GM23248 (cell line): ENCODE measurements at regions not wholly inside any gene's neighbourhood (a gene's known extent, or its start where the extent isn't known, plus 50 kb on each side); places are given as distances from the start of the nearest gene placed in this dataset.

Experiments used
- DNase-seq: peaks from one replicate; pipeline ENCODE4 v3.0.0-alpha.2; 2015
- H2AFZ ChIP-seq: fragments of 200-600 bp; sonication (generic); 2 replicates; pipeline ENCODE4 v1.6.1; 2016; ENCODE audit warnings: antibody characterized with exemption
- H3F3A ChIP-seq: fragments of 200-600 bp; sonication (generic); 2 replicates; pipeline ENCODE4 v1.6.1; 2016; ENCODE audit warnings: mild to moderate bottlenecking, antibody characterized with exemption, mixed run types; ENCODE audit not compliant: insufficient read depth
- H3K27ac ChIP-seq: fragments of 200-600 bp; sonication (generic); 2 replicates; pipeline ENCODE4 v1.5.1; 2016; ENCODE audit warnings: mild to moderate bottlenecking
- H3K27me3 ChIP-seq: fragments of 200-600 bp; sonication (generic); replicated peaks from 2 replicates; pipeline ENCODE4 v1.6.1; 2016; ENCODE audit warnings: mild to moderate bottlenecking; ENCODE audit not compliant: insufficient read depth
- H3K36me3 ChIP-seq: fragments of 200-600 bp; sonication (generic); 2 replicates; pipeline ENCODE4 v1.6.1; 2016; ENCODE audit warnings: low read depth, mild to moderate bottlenecking
- H3K4me1 ChIP-seq: fragments of 200-600 bp; sonication (generic); 2 replicates; pipeline ENCODE4 v1.6.1; 2016; ENCODE audit warnings: mild to moderate bottlenecking; ENCODE audit not compliant: insufficient read depth
- H3K4me2 ChIP-seq: fragments of 200-600 bp; sonication (generic); one replicate; pipeline ENCODE4 v1.6.1; 2016; ENCODE audit warnings: mild to moderate bottlenecking; ENCODE audit not compliant: unreplicated experiment
- H3K4me3 ChIP-seq: fragments of 200-600 bp; sonication (generic); 2 replicates; pipeline ENCODE4 v1.5.1; 2016; ENCODE audit warnings: mild to moderate bottlenecking
- H3K79me2 ChIP-seq: fragments of 200-600 bp; sonication (generic); 2 replicates; pipeline ENCODE4 v1.6.1; 2016; ENCODE audit warnings: mild to moderate bottlenecking; ENCODE audit not compliant: insufficient read depth
- H3K9ac ChIP-seq: fragments of 200-600 bp; sonication (generic); 2 replicates; pipeline ENCODE4 v1.6.1; 2016; ENCODE audit warnings: mild to moderate bottlenecking
- H3K9me2 ChIP-seq: fragments of 200-600 bp; sonication (generic); 2 replicates; pipeline ENCODE4 v1.6.1; 2016; ENCODE audit warnings: mixed run types, mild to moderate bottlenecking, moderate library complexity; ENCODE audit not compliant: insufficient read depth
- H3K9me3 ChIP-seq: fragments of 200-600 bp; sonication (generic); one replicate; pipeline ENCODE4 v1.6.1; 2017; ENCODE audit warnings: low read depth
- H4K20me1 ChIP-seq: fragments of 200-600 bp; sonication (generic); 2 replicates; pipeline ENCODE4 v1.6.0; 2016; ENCODE audit not compliant: insufficient read depth
- EZH2 ChIP-seq: fragments of 200-600 bp; sonication (generic); IDR thresholded peaks from 2 replicates; pipeline ENCODE4 v1.6.1; 2018; ENCODE audit warnings: antibody characterized with exemption, mild to moderate bottlenecking; ENCODE audit not compliant: insufficient read depth, poor library complexity, severe bottlenecking
- EZH2phosphoT487 ChIP-seq: fragments of 200-600 bp; sonication (generic); IDR thresholded peaks from 2 replicates; pipeline ENCODE4 v1.6.1; 2018; ENCODE audit warnings: antibody characterized with exemption, moderate library complexity, mild to moderate bottlenecking, low read depth; ENCODE audit not compliant: insufficient read depth
- WGBS, 2 experiments: methylation state at CpG; one replicate each; pipeline ENCODE4 v1.1.6; 2015 to 2017; ENCODE audit warnings: low lambda C conversion rate in 2 of 2, low coverage in 1 of 2; ENCODE audit errors: missing lambda C conversion rate in 2 of 2; 5-methylcytosine and 5-hydroxymethylcytosine counted together
- in situ Hi-C: fragments of 300-500 bp; cut with MboI; formaldehyde crosslinking; loops from 2 replicates; pipeline ENCODE4 v1.15.0; 2020

GRCh38 chr17:71681427-71682173, 439.2 kb upstream of the SOX9 start:
- H3K4me1 ChIP-seq, result no peaks in the 10 kb centered on the region
- no peak overlapping the region for H2AFZ ChIP-seq
- H3F3A ChIP-seq, result no peaks in the 10 kb centered on the region
- no peaks in the 10 kb centered on the region for H3K27me3 ChIP-seq
- no peaks in the 10 kb centered on the region for H3K9me2 ChIP-seq
- no peak overlapping the region for H3K4me3 ChIP-seq
- WGBS, 2 experiments, result 65 to 72% methylated on average over 4 of the region's 4 CpGs
- no peak overlapping the region for H3K4me2 ChIP-seq
- TF ChIP-seq EZH2 (no peak), EZH2phosphoT487 (no peak)
- in situ Hi-C loops, result no loop called here
- no peak overlapping the region for H3K27ac ChIP-seq
- H3K9ac ChIP-seq, result no peak overlapping the region
- DNase-seq, result no peak
- no peaks in the 10 kb centered on the region for H4K20me1 ChIP-seq
- no peaks in the 10 kb centered on the region for H3K9me3 ChIP-seq
- H3K79me2 ChIP-seq, result no peaks in the 10 kb centered on the region
- no peaks in the 10 kb centered on the region for H3K36me3 ChIP-seq

GRCh38 chr17:71682174-71682494, 438.7 kb upstream of the SOX9 start:
- no peak for TF ChIP-seq EZH2phosphoT487
- TF ChIP-seq EZH2, result no peak
- WGBS, 2 experiments, result 81 to 87% methylated on average over 1 of the region's 1 CpG
- Histone ChIP-seq H3K9me3 (no peaks in the 10 kb centered on the region), H3K4me2 (no peak overlapping the region), H3K27ac (no peak overlapping the region), H4K20me1 (no peaks in the 10 kb centered on the region), H3K9me2 (no peaks in the 10 kb centered on the region), H3K4me1 (no peaks in the 10 kb centered on the region), H3K36me3 (no peaks in the 10 kb centered on the region), H3K9ac (no peak overlapping the region), H2AFZ (no peak overlapping the region), H3K79me2 (no peaks in the 10 kb centered on the region), H3K27me3 (no peaks in the 10 kb centered on the region), H3K4me3 (no peak overlapping the region), H3F3A (no peaks in the 10 kb centered on the region)
- no peak for DNase-seq
- in situ Hi-C loops, result no loop called here

- Histone ChIP-seq H2AFZ (no peak overlapping the region), H3F3A (no peaks in the 10 kb centered on the region)
- DNase-seq, result no peak
These were observed 431.0 kb upstream of the SOX9 start for GRCh38 chr17:71689782-71690181.

DNA sequence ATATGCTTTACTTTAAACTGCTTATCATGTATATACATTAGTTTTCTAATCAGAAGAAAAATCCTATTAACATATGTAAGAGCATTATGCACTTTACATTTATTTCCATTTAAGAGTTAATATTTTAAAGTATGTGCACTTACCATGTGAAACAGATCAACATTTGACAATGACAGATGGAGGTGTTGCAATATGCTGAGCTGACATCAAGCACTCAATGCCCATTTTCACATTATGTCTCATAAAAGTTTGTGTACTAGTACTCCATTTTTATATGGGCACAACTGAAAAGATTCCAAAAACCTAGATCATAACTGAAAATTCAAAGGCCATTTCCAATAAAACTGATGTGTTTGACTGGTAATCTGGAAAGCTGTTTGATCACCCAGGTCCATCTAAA, 420.9 kb upstream of the SOX9 start:
- Histone ChIP-seq H3K4me1 (no peaks in the 10 kb centered on the region), H3K4me3 (no peak overlapping the region), H3F3A (no peaks in the 10 kb centered on the region), H2AFZ (no peak overlapping the region), H3K9ac (no peak overlapping the region), H4K20me1 (no peaks in the 10 kb centered on the region), H3K4me2 (no peak overlapping the region), H3K9me2 (no peaks in the 10 kb centered on the region), H3K36me3 (no peaks in the 10 kb centered on the region), H3K79me2 (no peaks in the 10 kb centered on the region), H3K27me3 (no peaks in the 10 kb centered on the region), H3K27ac (no peak overlapping the region), H3K9me3 (no peaks in the 10 kb centered on the region)
- in situ Hi-C loops, result no loop called here
- no peak for TF ChIP-seq EZH2
- TF ChIP-seq EZH2phosphoT487, result no peak
- DNase-seq, result no peak

More at GRCh38 chr17:71689782-71690181, 431.0 kb upstream of the SOX9 start:
- Histone ChIP-seq H3K9me3 (no peaks in the 10 kb centered on the region), H3K4me3 (no peak overlapping the region), H3K9ac (no peak overlapping the region), H4K20me1 (no peaks in the 10 kb centered on the region), H3K27me3 (no peaks in the 10 kb centered on the region), H3K4me1 (no peaks in the 10 kb centered on the region), H3K79me2 (no peaks in the 10 kb centered on the region), H3K4me2 (no peak overlapping the region), H3K9me2 (no peaks in the 10 kb centered on the region), H3K27ac (no peak overlapping the region), H3K36me3 (no peaks in the 10 kb centered on the region)
- TF ChIP-seq EZH2phosphoT487, result no peak
- TF ChIP-seq EZH2, result no peak
- 79 to 80% methylated on average over 3 of the region's 3 CpGs for whole genome bisulfite sequencing, 2 experiments
- in situ Hi-C loops, result no loop called here

GRCh38 chr17:71703701-71704100, 417.1 kb upstream of the SOX9 start:
- no peaks in the 10 kb centered on the region for H4K20me1 ChIP-seq
- H3K4me3 ChIP-seq, result no peak overlapping the region
- TF ChIP-seq EZH2, result no peak
- TF ChIP-seq EZH2phosphoT487, result no peak
- no peaks in the 10 kb centered on the region for H3K4me1 ChIP-seq
- H3K27me3 ChIP-seq, result no peaks in the 10 kb centered on the region
- WGBS, 2 experiments, result 90% methylated on average over 2 of the region's 2 CpGs
- H2AFZ ChIP-seq, result no peak overlapping the region
- H3K9me2 ChIP-seq, result no peaks in the 10 kb centered on the region
- H3K4me2 ChIP-seq, result no peak overlapping the region
- in situ Hi-C loops, result no loop called here
- no peak for DNase-seq
- no peak overlapping the region for H3K27ac ChIP-seq
- no peaks in the 10 kb centered on the region for H3K36me3 ChIP-seq
- H3K9ac ChIP-seq, result no peak overlapping the region
- H3F3A ChIP-seq, result no peaks in the 10 kb centered on the region
- no peaks in the 10 kb centered on the region for H3K79me2 ChIP-seq
- H3K9me3 ChIP-seq, result no peaks in the 10 kb centered on the region
